WTC11 (cell line): ENCODE measurements at regions not wholly inside any gene's neighbourhood (a gene's known extent, or its start where the extent isn't known, plus 50 kb on each side); places are given as distances from the start of the nearest gene placed in this dataset.

Experiments used
- ATAC-seq: fragments of 200-7000 bp; cut with Tn5 transposase; 2 replicates; pipeline ENCODE4 v1.10.0; 2021; ENCODE audit warnings: mild to moderate bottlenecking, moderate library complexity
- CTCF ChIA-PET: fragments of 300-600 bp; sonication (Branson Sonifier 250); formaldehyde crosslinking; loops from one replicate; lab custom pipeline; 2021; ENCODE audit warnings: antibody characterized with exemption; lab: Charles Lee
- POLR2A ChIA-PET: fragments of 350-600 bp; sonication (Branson Sonifier 250); formaldehyde crosslinking; loops from one replicate; lab custom pipeline; 2021; ENCODE audit warnings: antibody characterized with exemption; lab: Charles Lee
- DNase-seq: peaks from one replicate; pipeline ENCODE4 v3.0.0; 2021; ENCODE audit warnings: low spot score
- H3K27ac Mint-ChIP-seq: 2 replicates; pipeline ENCODE4 v1.8.0; 2021; ENCODE audit warnings: mixed read lengths
- H3K27me3 Mint-ChIP-seq: 2 replicates; pipeline ENCODE4 v1.8.0; 2021; ENCODE audit warnings: low read depth, mild to moderate bottlenecking, moderate library complexity, mixed read lengths
- H3K36me3 Mint-ChIP-seq: 2 replicates; pipeline ENCODE4 v1.8.0; 2021; ENCODE audit warnings: mixed read lengths
- H3K4me1 Mint-ChIP-seq: 2 replicates; pipeline ENCODE4 v1.8.0; 2022; ENCODE audit warnings: mixed read lengths
- H3K4me3 Mint-ChIP-seq: 2 replicates; pipeline ENCODE4 v1.8.0; 2021; ENCODE audit warnings: mild to moderate bottlenecking, moderate library complexity, mixed read lengths
- H3K9me3 Mint-ChIP-seq: 2 replicates; pipeline ENCODE4 v1.8.0; 2021; ENCODE audit warnings: mixed read lengths
- ATF1 ChIP-seq: sonication (generic); formaldehyde crosslinking; IDR thresholded peaks from 2 replicates; pipeline ENCODE4 v1.8.1; 2023; ENCODE audit warnings: mild to moderate bottlenecking, moderate library complexity, missing genetic modification reagents
- ATF2 ChIP-seq: sonication (generic); formaldehyde crosslinking; IDR thresholded peaks from 2 replicates; pipeline ENCODE4 v1.8.1; 2022; ENCODE audit warnings: low read depth, missing genetic modification reagents, borderline replicate concordance
- CREB1 ChIP-seq: sonication (generic); formaldehyde crosslinking; IDR thresholded peaks from 2 replicates; pipeline ENCODE4 v1.8.0; 2023; ENCODE audit warnings: mild to moderate bottlenecking, missing genetic modification reagents
- E2F1 ChIP-seq: sonication (generic); formaldehyde crosslinking; IDR thresholded peaks from 2 replicates; pipeline ENCODE4 v1.8.0; 2022; ENCODE audit warnings: mild to moderate bottlenecking, missing genetic modification reagents
- E2F4 ChIP-seq: sonication (generic); formaldehyde crosslinking; IDR thresholded peaks from 2 replicates; pipeline ENCODE4 v1.8.1; 2022; ENCODE audit warnings: low read depth, mild to moderate bottlenecking, moderate library complexity, missing genetic modification reagents, borderline replicate concordance
- ETV6 ChIP-seq: sonication (generic); formaldehyde crosslinking; IDR thresholded peaks from 2 replicates; pipeline ENCODE4 v1.8.1; 2022; ENCODE audit warnings: mild to moderate bottlenecking, missing genetic modification reagents
- FOXK1 ChIP-seq: sonication (generic); formaldehyde crosslinking; IDR thresholded peaks from 2 replicates; pipeline ENCODE4 v1.8.0; 2022; ENCODE audit warnings: mild to moderate bottlenecking, moderate library complexity, missing genetic modification reagents
- FOXP1 ChIP-seq: sonication (generic); formaldehyde crosslinking; IDR thresholded peaks from 2 replicates; pipeline ENCODE4 v1.8.0; 2022; ENCODE audit warnings: missing genetic modification reagents, mild to moderate bottlenecking, moderate library complexity, borderline replicate concordance
- FOXP4 ChIP-seq: sonication (generic); formaldehyde crosslinking; IDR thresholded peaks from 2 replicates; pipeline ENCODE4 v1.8.0; 2022; ENCODE audit warnings: mild to moderate bottlenecking, missing genetic modification reagents
- GABPB1 ChIP-seq: sonication (generic); formaldehyde crosslinking; IDR thresholded peaks from 2 replicates; pipeline ENCODE4 v1.8.1; 2023; ENCODE audit warnings: mild to moderate bottlenecking, missing genetic modification reagents
- GRHL2 ChIP-seq: fragments of 250-450 bp; sonication (Bioruptor Pico); IDR thresholded peaks from 2 replicates; pipeline ENCODE4 v1.8.0; 2022; ENCODE audit warnings: mild to moderate bottlenecking, moderate library complexity; ENCODE audit not compliant: insufficient replicate concordance, severe bottlenecking
- GTF2I ChIP-seq: fragments of 250-450 bp; sonication (Bioruptor Pico); conservative IDR thresholded peaks from 2 replicates; pipeline ENCODE4 v1.4.0; 2021; ENCODE audit warnings: mild to moderate bottlenecking
- MAX ChIP-seq: sonication (generic); formaldehyde crosslinking; IDR thresholded peaks from 2 replicates; pipeline ENCODE4 v1.8.0; 2022; ENCODE audit warnings: mild to moderate bottlenecking, missing genetic modification reagents
- MXD4 ChIP-seq: fragments of 250-450 bp; sonication (Bioruptor Pico); IDR thresholded peaks from 2 replicates; pipeline ENCODE4 v1.8.0; 2021; ENCODE audit warnings: mild to moderate bottlenecking, moderate library complexity, borderline replicate concordance
- SMAD4 ChIP-seq: sonication (generic); formaldehyde crosslinking; IDR thresholded peaks from 2 replicates; pipeline ENCODE4 v1.8.0; 2022; ENCODE audit warnings: mild to moderate bottlenecking, missing genetic modification reagents
- TCF7 ChIP-seq: sonication (generic); formaldehyde crosslinking; IDR thresholded peaks from 2 replicates; pipeline ENCODE4 v1.8.0; 2022; ENCODE audit warnings: mild to moderate bottlenecking, low read depth, missing genetic modification reagents, moderate library complexity
- TEAD1 ChIP-seq: sonication (generic); formaldehyde crosslinking; IDR thresholded peaks from 2 replicates; pipeline ENCODE4 v1.8.0; 2022; ENCODE audit warnings: mild to moderate bottlenecking, missing genetic modification reagents
- ZNF219 ChIP-seq: sonication (generic); formaldehyde crosslinking; IDR thresholded peaks from 2 replicates; pipeline ENCODE4 v1.8.0; 2023; ENCODE audit warnings: missing genetic modification reagents, mild to moderate bottlenecking, borderline replicate concordance
- ZNF671 ChIP-seq: fragments of 250-450 bp; sonication (Bioruptor Pico); IDR thresholded peaks from 2 replicates; pipeline ENCODE4 v1.8.0; 2021; ENCODE audit warnings: mild to moderate bottlenecking
- TF ChIP-seq, protein P1 (sequence below): fragments of 250-450 bp; sonication (Bioruptor Pico); IDR thresholded peaks from 2 replicates; pipeline ENCODE4 v1.9.0; 2021; ENCODE audit warnings: mild to moderate bottlenecking
- TF ChIP-seq, protein P2 (sequence below): sonication (generic); formaldehyde crosslinking; IDR thresholded peaks from 2 replicates; pipeline ENCODE4 v1.8.1; 2023; ENCODE audit warnings: mild to moderate bottlenecking, missing genetic modification reagents, borderline replicate concordance

- no peak overlapping the region for H3K4me3 Mint-ChIP-seq
- no peak for ATAC-seq
- no peaks in the 10 kb centered on the region for H3K9me3 Mint-ChIP-seq
- ChIA-PET CTCF (interaction anchor here (1.0 kb wide), 2 partner anchors 44 to 70 kb away, joined by 3 read pairs; no protein-coding TSS in a partner anchor), POLR2A (interaction anchor here (0.7 kb wide), 1 partner anchor 598 kb away, joined by 3 read pairs; no protein-coding TSS in a partner anchor)
- DNase-seq: no peak
- H3K36me3 Mint-ChIP-seq: no peaks in the 10 kb centered on the region
- no peak overlapping the region for H3K27ac Mint-ChIP-seq
- no peaks in the 10 kb centered on the region for H3K4me1 Mint-ChIP-seq
- H3K27me3 Mint-ChIP-seq: no peaks in the 10 kb centered on the region; the same call in 1 of the 2 replicates
- TF ChIP-seq FOXP1 (no peak), E2F4 (CRISPR knock-in tag) (no peak), MAX (CRISPR knock-in tag) (no peak), FOXP4 (no peak), MXD4 (CRISPR knock-in tag) (no peak), SMAD4 (CRISPR knock-in tag) (no peak), ZNF219 (CRISPR knock-in tag) (no peak), FOXK1 (no peak), TCF7 (CRISPR knock-in tag) (no peak), GTF2I (CRISPR knock-in tag) (no peak), GABPB1 (CRISPR knock-in tag) (no peak), ZNF671 (CRISPR knock-in tag) (no peak), E2F1 (no peak), CREB1 (CRISPR knock-in tag) (no peak)
- TF ChIP-seq, protein P1, sequence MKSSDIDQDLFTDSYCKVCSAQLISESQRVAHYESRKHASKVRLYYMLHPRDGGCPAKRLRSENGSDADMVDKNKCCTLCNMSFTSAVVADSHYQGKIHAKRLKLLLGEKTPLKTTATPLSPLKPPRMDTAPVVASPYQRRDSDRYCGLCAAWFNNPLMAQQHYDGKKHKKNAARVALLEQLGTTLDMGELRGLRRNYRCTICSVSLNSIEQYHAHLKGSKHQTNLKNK (CRISPR knock-in tag): no peak
Measured at GRCh38 chr12:13911756-13912554, 69.4 kb downstream of the GRIN2B start.

GRCh38 chr12:13905794-13906193, 75.6 kb downstream of the GRIN2B start:
- CTCF ChIA-PET: interaction anchor here (0.6 to 1.9 kb wide), 16 partner anchors 9 to 650 kb away, joined by 3 to 10 read pairs (median 5); partner anchors contain the start of gene GRIN2B
- H3K27me3 Mint-ChIP-seq: no peaks in the 10 kb centered on the region
- peaks cover 10% of the 10 kb centered on the region for H3K9me3 Mint-ChIP-seq
- peak; percentile 51; the same call in 1 of the 2 replicates for ATAC-seq
- no peak for DNase-seq
- no peak overlapping the region for H3K4me3 Mint-ChIP-seq
- no peak overlapping the region for H3K27ac Mint-ChIP-seq
- no peaks in the 10 kb centered on the region for H3K4me1 Mint-ChIP-seq
- H3K36me3 Mint-ChIP-seq: peaks cover 8% of the 10 kb centered on the region
- POLR2A ChIA-PET: no interaction called here
- no peak for TF ChIP-seq E2F4 (CRISPR knock-in tag)
- TF ChIP-seq ATF2 (CRISPR knock-in tag): no peak
- no peak for TF ChIP-seq ATF1 (CRISPR knock-in tag)
- no peak for TF ChIP-seq GRHL2 (CRISPR knock-in tag)
- TF ChIP-seq TEAD1 (CRISPR knock-in tag): no peak
- TF ChIP-seq GTF2I (CRISPR knock-in tag): no peak
- TF ChIP-seq ETV6 (CRISPR knock-in tag): no peak
- TF ChIP-seq SMAD4 (CRISPR knock-in tag): no peak
- TF ChIP-seq MAX (CRISPR knock-in tag): no peak
- TF ChIP-seq, protein P2, sequence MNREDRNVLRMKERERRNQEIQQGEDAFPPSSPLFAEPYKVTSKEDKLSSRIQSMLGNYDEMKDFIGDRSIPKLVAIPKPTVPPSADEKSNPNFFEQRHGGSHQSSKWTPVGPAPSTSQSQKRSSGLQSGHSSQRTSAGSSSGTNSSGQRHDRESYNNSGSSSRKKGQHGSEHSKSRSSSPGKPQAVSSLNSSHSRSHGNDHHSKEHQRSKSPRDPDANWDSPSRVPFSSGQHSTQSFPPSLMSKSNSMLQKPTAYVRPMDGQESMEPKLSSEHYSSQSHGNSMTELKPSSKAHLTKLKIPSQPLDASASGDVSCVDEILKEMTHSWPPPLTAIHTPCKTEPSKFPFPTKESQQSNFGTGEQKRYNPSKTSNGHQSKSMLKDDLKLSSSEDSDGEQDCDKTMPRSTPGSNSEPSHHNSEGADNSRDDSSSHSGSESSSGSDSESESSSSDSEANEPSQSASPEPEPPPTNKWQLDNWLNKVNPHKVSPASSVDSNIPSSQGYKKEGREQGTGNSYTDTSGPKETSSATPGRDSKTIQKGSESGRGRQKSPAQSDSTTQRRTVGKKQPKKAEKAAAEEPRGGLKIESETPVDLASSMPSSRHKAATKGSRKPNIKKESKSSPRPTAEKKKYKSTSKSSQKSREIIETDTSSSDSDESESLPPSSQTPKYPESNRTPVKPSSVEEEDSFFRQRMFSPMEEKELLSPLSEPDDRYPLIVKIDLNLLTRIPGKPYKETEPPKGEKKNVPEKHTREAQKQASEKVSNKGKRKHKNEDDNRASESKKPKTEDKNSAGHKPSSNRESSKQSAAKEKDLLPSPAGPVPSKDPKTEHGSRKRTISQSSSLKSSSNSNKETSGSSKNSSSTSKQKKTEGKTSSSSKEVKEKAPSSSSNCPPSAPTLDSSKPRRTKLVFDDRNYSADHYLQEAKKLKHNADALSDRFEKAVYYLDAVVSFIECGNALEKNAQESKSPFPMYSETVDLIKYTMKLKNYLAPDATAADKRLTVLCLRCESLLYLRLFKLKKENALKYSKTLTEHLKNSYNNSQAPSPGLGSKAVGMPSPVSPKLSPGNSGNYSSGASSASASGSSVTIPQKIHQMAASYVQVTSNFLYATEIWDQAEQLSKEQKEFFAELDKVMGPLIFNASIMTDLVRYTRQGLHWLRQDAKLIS (CRISPR knock-in tag): no peak
